ENCODE measurements at regions not wholly inside any gene's neighbourhood (a gene's known extent, or its start where the extent isn't known, plus 50 kb on each side); places are given as distances from the start of the nearest gene placed in this dataset.
A peak's percentile ranks its signal among the peaks of the same experiment; 100 is the strongest.

GRCh38 chr6:99779631-99780555, 173.3 kb downstream of the PRDM13 start:
- no peak overlapping the region for H3K27ac ChIP-seq (ENCODE audit: low read length)
- no peak overlapping the region for H2AFZ ChIP-seq (ENCODE audit: low read depth, low read length)
- no peaks in the 10 kb centered on the region for H3K9me3 ChIP-seq (ENCODE audit: insufficient read depth, low read length)
- no peaks in the 10 kb centered on the region for H4K20me1 ChIP-seq (ENCODE audit: insufficient read depth, low read length)
- no peak overlapping the region for H3K4me2 ChIP-seq (ENCODE audit: low read length)
- H3K36me3 ChIP-seq (replicated peaks; ENCODE audit: low read depth, low read length), result no peaks in the 10 kb centered on the region
- no peak overlapping the region for H3K9ac ChIP-seq (ENCODE audit: low read length)
- H3K27me3 ChIP-seq (ENCODE audit: low read depth, low read length), result no peaks in the 10 kb centered on the region
- no peaks in the 10 kb centered on the region for H3K4me1 ChIP-seq (ENCODE audit: low read length)
- no peaks in the 10 kb centered on the region for H3K79me2 ChIP-seq (ENCODE audit: low read length)
- TF ChIP-seq EZH2phosphoT487 (IDR thresholded peaks at IDR 0.05; ENCODE audit: low read depth) (no peak), CTCF (IDR thresholded peaks at IDR 0.05; ENCODE audit: low read depth, low read length) (no peak)
- H3K4me3 ChIP-seq (ENCODE audit: low read length), result no peak overlapping the region

- Histone ChIP-seq H3K9ac (ENCODE audit: low read length) (no peak overlapping the region), H3K79me2 (ENCODE audit: low read length) (no peaks in the 10 kb centered on the region), H3K36me3 (replicated peaks; ENCODE audit: low read depth, low read length) (no peaks in the 10 kb centered on the region), H3K4me1 (ENCODE audit: low read length) (no peaks in the 10 kb centered on the region), H3K9me3 (ENCODE audit: insufficient read depth, low read length) (no peaks in the 10 kb centered on the region), H4K20me1 (ENCODE audit: insufficient read depth, low read length) (no peaks in the 10 kb centered on the region), H3K27ac (ENCODE audit: low read length) (no peak overlapping the region), H3K4me2 (ENCODE audit: low read length) (no peak overlapping the region), H3K27me3 (ENCODE audit: low read depth, low read length) (no peaks in the 10 kb centered on the region), H3K4me3 (ENCODE audit: low read length) (no peak overlapping the region), H2AFZ (ENCODE audit: low read depth, low read length) (no peak overlapping the region)
- TF ChIP-seq EZH2phosphoT487 (IDR thresholded peaks at IDR 0.05; ENCODE audit: low read depth) (no peak), CTCF (IDR thresholded peaks at IDR 0.05; ENCODE audit: low read depth, low read length) (no peak)
These were observed 173.9 kb downstream of the PRDM13 start for GRCh38 chr6:99780556-99780885.

GRCh38 chr6:99789767-99790166, 183.1 kb downstream of the PRDM13 start:
- Histone ChIP-seq H3K9ac (ENCODE audit: low read length) (no peak overlapping the region), H3K36me3 (replicated peaks; ENCODE audit: low read depth, low read length) (no peaks in the 10 kb centered on the region), H3K27ac (ENCODE audit: low read length) (no peak overlapping the region), H3K4me1 (ENCODE audit: low read length) (no peaks in the 10 kb centered on the region), H3K4me3 (ENCODE audit: low read length) (no peak overlapping the region), H2AFZ (ENCODE audit: low read depth, low read length) (no peak overlapping the region), H3K9me3 (ENCODE audit: insufficient read depth, low read length) (no peaks in the 10 kb centered on the region), H3K27me3 (ENCODE audit: low read depth, low read length) (peaks cover 6% of the 10 kb centered on the region; the same call in 1 of the 2 replicates), H4K20me1 (ENCODE audit: insufficient read depth, low read length) (no peaks in the 10 kb centered on the region), H3K79me2 (ENCODE audit: low read length) (no peaks in the 10 kb centered on the region), H3K4me2 (ENCODE audit: low read length) (no peak overlapping the region)
- TF ChIP-seq CTCF (IDR thresholded peaks at IDR 0.05; ENCODE audit: low read depth, low read length), result no peak
- TF ChIP-seq EZH2phosphoT487 (IDR thresholded peaks at IDR 0.05; ENCODE audit: low read depth), result no peak

- TF ChIP-seq EZH2phosphoT487 (IDR thresholded peaks at IDR 0.05; ENCODE audit: low read depth) (no peak), CTCF (IDR thresholded peaks at IDR 0.05; ENCODE audit: low read depth, low read length) (peak; percentile 31)
- Histone ChIP-seq H3K9me3 (ENCODE audit: insufficient read depth, low read length) (no peaks in the 10 kb centered on the region), H2AFZ (ENCODE audit: low read depth, low read length) (no peak overlapping the region), H3K27ac (ENCODE audit: low read length) (no peak overlapping the region), H3K36me3 (replicated peaks; ENCODE audit: low read depth, low read length) (no peaks in the 10 kb centered on the region), H3K4me1 (ENCODE audit: low read length) (no peaks in the 10 kb centered on the region), H3K79me2 (ENCODE audit: low read length) (no peaks in the 10 kb centered on the region), H3K4me2 (ENCODE audit: low read length) (no peak overlapping the region), H3K4me3 (ENCODE audit: low read length) (no peak overlapping the region), H3K27me3 (ENCODE audit: low read depth, low read length) (peaks cover 6% of the 10 kb centered on the region; the same call in 1 of the 2 replicates), H4K20me1 (ENCODE audit: insufficient read depth, low read length) (no peaks in the 10 kb centered on the region), H3K9ac (ENCODE audit: low read length) (no peak overlapping the region)
These were observed 184.0 kb downstream of the PRDM13 start for GRCh38 chr6:99790679-99791078.
